NCI-H82 (cell line): ENCODE measurements at regions not wholly inside any gene's neighbourhood (a gene's known extent, or its start where the extent isn't known, plus 50 kb on each side); places are given as distances from the start of the nearest gene placed in this dataset.
A peak's percentile ranks its signal among the peaks of the same experiment; 100 is the strongest.
"Not testable (repeated sequence)": the region's sequence is repeated elsewhere in the genome, so short reads cannot be mapped to it uniquely, and the experiment has no call there.

ENCODE experiments used
- DNase-seq: peaks from one replicate; lab custom pipeline; 2025; lab: John Stamatoyannopoulos, UW

GRCh38 chr6:21742238-21742660, 148.7 kb downstream of the SOX4 start:
- no peak for DNase-seq

- no peak for DNase-seq
Observed at GRCh38 chr6:21744331-21744730, 150.8 kb downstream of the SOX4 start.

GRCh38 chr6:21745543-21746337, 152.2 kb downstream of the SOX4 start:
- DNase-seq: no peak

GRCh38 chr6:21747441-21747840, 153.9 kb downstream of the SOX4 start:
- no peak for DNase-seq

GRCh38 chr6:21748343-21749056, 154.9 kb downstream of the SOX4 start:
- peak; percentile 58 for DNase-seq

- peak; percentile 66 for DNase-seq
Observed at GRCh38 chr6:21749754-21750153, 156.2 kb downstream of the SOX4 start.

- DNase-seq: no peak
Observed at GRCh38 chr6:21750575-21750974, 157.0 kb downstream of the SOX4 start.

GRCh38 chr6:21751608-21752007, 158.1 kb downstream of the SOX4 start:
- no peak for DNase-seq

GRCh38 chr6:21752054-21752811, 158.7 kb downstream of the SOX4 start:
- DNase-seq: no peak

- no peak for DNase-seq
Observed at GRCh38 chr6:21753241-21754108, 159.9 kb downstream of the SOX4 start.

GRCh38 chr6:21754891-21755290, 161.3 kb downstream of the SOX4 start:
- no peak for DNase-seq

GRCh38 chr6:21756487-21756886, 162.9 kb downstream of the SOX4 start:
- DNase-seq: no peak

GRCh38 chr6:21757392-21757791, 163.8 kb downstream of the SOX4 start:
- DNase-seq: not testable (repeated sequence)

GRCh38 chr6:21759721-21760120, 166.2 kb downstream of the SOX4 start:
- no peak for DNase-seq

- DNase-seq: not testable (repeated sequence)
Observed at GRCh38 chr6:21761053-21761730, 167.6 kb downstream of the SOX4 start.

- no peak for DNase-seq
Observed at GRCh38 chr6:21764989-21765388, 171.4 kb downstream of the SOX4 start.

- no peak for DNase-seq
Observed at GRCh38 chr6:21767891-21768648, 174.5 kb downstream of the SOX4 start.

- no peak for DNase-seq
Observed at GRCh38 chr6:21769405-21769861, 175.9 kb downstream of the SOX4 start.

- no peak for DNase-seq
Observed at GRCh38 chr6:21769968-21770367, 176.4 kb downstream of the SOX4 start.

GRCh38 chr6:21771626-21772320, 178.2 kb downstream of the SOX4 start:
- DNase-seq: no peak
